SJSA1 (cell line): ENCODE measurements at regions not wholly inside any gene's neighbourhood (a gene's known extent, or its start where the extent isn't known, plus 50 kb on each side); places are given as distances from the start of the nearest gene placed in this dataset.

Experiments used
- DNase-seq, 2 experiments: peaks; one replicate each; pipeline ENCODE4 v3.0.0-alpha.2; 2015 to 2020; ENCODE audit warnings: low spot score in 2 of 2, low read depth in 1 of 2
- H3K27ac ChIP-seq: fragments of 250-450 bp; sonication (Bioruptor Pico); 2 replicates; pipeline ENCODE4 v1.5.1; 2020; ENCODE audit warnings: mild to moderate bottlenecking, moderate library complexity
- H3K27me3 ChIP-seq: fragments of 250-450 bp; sonication (Bioruptor Pico); replicated peaks from 2 replicates; pipeline ENCODE4 v1.5.1; 2020; ENCODE audit warnings: mild to moderate bottlenecking, moderate library complexity
- H3K36me3 ChIP-seq: fragments of 250-450 bp; sonication (Bioruptor Pico); 2 replicates; pipeline ENCODE4 v1.5.1; 2020; ENCODE audit warnings: mild to moderate bottlenecking
- H3K4me1 ChIP-seq: fragments of 250-450 bp; sonication (Bioruptor Pico); replicated peaks from 2 replicates; pipeline ENCODE4 v1.6.1; 2021; ENCODE audit warnings: mild to moderate bottlenecking
- H3K4me3 ChIP-seq: fragments of 250-450 bp; sonication (Bioruptor Pico); 2 replicates; pipeline ENCODE4 v1.5.1; 2020; ENCODE audit warnings: mild to moderate bottlenecking
- H3K9me3 ChIP-seq: fragments of 250-450 bp; sonication (Bioruptor Pico); replicated peaks from 2 replicates; pipeline ENCODE4 v1.5.1; 2020; ENCODE audit warnings: mild to moderate bottlenecking

DNA sequence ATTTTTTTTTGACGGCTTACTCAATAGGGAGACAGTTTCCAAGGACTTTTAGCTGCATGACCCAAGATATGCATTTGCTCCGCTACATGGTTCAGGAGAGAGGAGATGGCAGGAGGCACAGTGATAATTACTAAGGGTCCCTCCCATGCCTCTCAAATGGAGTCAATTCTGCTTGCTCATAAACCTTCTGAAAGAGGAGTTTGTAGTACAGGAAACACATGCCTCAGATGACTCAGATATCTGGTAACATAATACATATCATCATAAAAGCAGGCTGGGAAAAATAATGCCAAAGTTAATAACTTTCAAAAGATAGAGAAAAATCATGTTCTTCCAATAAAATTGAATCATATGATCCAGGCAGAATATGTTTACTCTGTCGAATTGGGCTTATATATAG is 97.6 kb upstream of the DEFB112 start:
- no peaks in the 10 kb centered on the region for H3K9me3 ChIP-seq
- H3K27me3 ChIP-seq, result no peaks in the 10 kb centered on the region
- no peak for DNase-seq
- H3K4me1 ChIP-seq, result no peaks in the 10 kb centered on the region
- no peak overlapping the region for H3K4me3 ChIP-seq
- no peak overlapping the region for H3K27ac ChIP-seq
- H3K36me3 ChIP-seq, result no peaks in the 10 kb centered on the region

DNA sequence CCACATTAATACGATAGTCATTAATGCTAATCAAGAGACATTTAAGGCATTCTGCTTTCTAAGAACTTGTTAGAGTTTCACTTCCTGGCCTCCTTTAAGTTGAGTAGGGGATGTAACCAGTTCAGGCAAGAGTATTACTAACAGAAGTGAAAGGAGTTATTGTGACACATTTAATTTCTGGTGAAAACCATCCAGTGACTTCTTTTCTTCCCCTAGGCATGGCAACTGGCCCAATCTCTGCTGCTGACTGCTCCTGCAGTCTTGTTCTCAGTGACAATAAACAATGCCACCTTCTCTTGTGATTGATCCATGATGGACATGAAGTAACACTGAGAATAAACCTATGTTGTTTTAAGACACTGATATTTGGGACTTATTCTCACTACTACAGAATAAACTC is 130.9 kb upstream of the DEFB112 start:
- no peaks in the 10 kb centered on the region for H3K4me1 ChIP-seq
- no peaks in the 10 kb centered on the region for H3K36me3 ChIP-seq
- no peak overlapping the region for H3K4me3 ChIP-seq
- DNase-seq, result no peak
- peaks cover 3% of the 10 kb centered on the region for H3K27me3 ChIP-seq
- no peaks in the 10 kb centered on the region for H3K9me3 ChIP-seq
- H3K27ac ChIP-seq, result no peak overlapping the region

DNA sequence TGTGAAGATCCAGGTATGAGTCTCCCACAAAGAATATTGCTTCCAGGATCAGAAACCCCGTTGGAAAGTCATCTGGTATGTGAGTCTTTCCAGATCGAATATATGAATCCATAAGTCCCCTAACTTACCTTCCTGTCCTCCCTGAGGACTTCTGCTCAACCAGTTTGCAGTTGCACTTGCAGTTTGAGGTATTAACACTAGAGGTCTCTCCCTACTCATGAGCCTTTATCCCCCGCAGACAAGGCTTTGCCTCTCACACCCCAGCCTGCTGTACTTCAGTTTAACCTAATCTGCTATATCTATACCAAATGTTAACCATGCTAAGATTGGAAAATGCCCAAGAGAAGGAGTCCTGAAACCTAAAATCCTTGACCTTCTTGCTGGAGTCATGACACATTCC is 135.3 kb upstream of the DEFB112 start:
- no peak overlapping the region for H3K27ac ChIP-seq
- no peaks in the 10 kb centered on the region for H3K36me3 ChIP-seq
- no peaks in the 10 kb centered on the region for H3K9me3 ChIP-seq
- DNase-seq, result peak in 1 of 2 experiments; percentile 15
- peaks cover 18% of the 10 kb centered on the region for H3K27me3 ChIP-seq
- no peak overlapping the region for H3K4me3 ChIP-seq
- H3K4me1 ChIP-seq, result no peaks in the 10 kb centered on the region

DNA sequence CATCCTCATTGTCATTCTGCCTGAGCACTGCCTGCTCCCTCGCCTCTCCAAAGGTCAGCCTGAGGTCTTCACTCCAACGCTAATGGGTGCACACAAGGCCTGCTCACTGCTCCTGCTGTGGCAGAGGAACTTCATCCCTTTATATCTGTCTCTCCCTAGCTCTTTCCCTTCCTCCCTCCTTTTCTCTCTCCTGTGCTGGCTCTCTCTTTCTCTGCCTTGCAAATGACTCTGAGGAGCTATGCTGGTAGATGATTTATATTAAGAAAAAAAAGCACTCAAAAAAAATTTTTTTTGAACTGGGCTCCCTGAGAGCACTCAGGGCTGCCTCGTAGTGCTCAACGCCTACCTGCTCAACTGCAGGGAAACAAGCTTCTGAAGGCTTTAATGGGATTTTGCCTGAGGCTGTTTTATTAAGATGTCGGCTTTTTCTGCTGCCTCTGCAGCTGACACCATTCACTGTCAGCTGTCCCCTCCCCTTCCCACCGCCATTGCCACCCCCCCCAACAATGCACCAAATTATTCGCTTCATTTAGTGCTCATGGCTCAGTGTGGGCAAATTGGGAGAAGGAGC is 137.7 kb upstream of the DEFB112 start:
- Histone ChIP-seq H3K9me3 (no peaks in the 10 kb centered on the region), H3K4me1 (no peaks in the 10 kb centered on the region), H3K27ac (no peak overlapping the region), H3K36me3 (no peaks in the 10 kb centered on the region), H3K27me3 (peaks cover 18% of the 10 kb centered on the region), H3K4me3 (no peak overlapping the region)
- no peak for DNase-seq

DNA sequence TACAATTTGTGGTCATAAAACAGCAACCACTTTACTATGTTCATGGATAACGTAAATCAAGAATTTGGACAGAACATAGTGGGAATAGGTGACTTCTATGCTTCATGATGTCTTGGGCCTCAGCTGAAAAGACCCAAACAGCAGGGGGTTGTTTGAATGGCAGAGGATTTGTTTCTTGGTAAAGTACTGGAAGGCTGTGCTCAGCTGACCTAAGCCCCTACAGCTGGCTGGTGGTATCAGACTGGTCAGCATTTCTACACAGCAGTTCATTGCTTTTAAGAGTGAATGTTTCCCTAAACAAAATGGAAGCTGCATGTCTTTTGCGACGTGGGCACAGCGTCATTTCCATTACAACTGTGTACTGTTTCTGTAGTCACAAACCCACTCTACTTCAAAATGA is 148.5 kb upstream of the DEFB112 start:
- DNase-seq, result no peak
- peaks cover 9% of the 10 kb centered on the region; the same call in 1 of the 2 replicates for H3K27me3 ChIP-seq
- no peaks in the 10 kb centered on the region for H3K9me3 ChIP-seq
- no peaks in the 10 kb centered on the region for H3K36me3 ChIP-seq
- no peak overlapping the region for H3K4me3 ChIP-seq
- no peak overlapping the region for H3K27ac ChIP-seq
- H3K4me1 ChIP-seq, result peaks cover 11% of the 10 kb centered on the region; the same call in 1 of the 2 replicates

DNA sequence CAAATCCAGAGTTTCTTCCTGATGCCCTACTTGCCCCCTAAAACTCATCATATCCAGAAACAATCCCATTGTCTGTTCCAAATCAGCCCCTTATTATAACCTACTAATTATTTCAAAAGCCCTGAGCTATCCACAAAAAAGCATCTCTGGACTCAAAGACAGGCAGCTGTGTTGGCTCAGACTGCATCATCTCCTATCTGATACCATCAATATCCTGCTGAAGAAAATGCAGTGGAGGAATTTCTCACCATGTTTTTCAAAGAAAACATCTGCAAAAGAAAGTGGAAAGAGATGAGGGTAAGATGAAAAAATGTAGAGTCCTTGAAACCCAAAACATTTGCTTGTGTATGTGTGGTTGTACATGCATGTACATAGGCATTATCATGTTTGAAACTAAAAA is 153.0 kb upstream of the DEFB112 start:
- Histone ChIP-seq H3K27me3 (peaks cover 12% of the 10 kb centered on the region), H3K4me3 (no peak overlapping the region), H3K27ac (no peak overlapping the region), H3K4me1 (no peaks in the 10 kb centered on the region; the same call in 1 of the 2 replicates), H3K36me3 (no peaks in the 10 kb centered on the region), H3K9me3 (no peaks in the 10 kb centered on the region)
- no peak for DNase-seq

DNA sequence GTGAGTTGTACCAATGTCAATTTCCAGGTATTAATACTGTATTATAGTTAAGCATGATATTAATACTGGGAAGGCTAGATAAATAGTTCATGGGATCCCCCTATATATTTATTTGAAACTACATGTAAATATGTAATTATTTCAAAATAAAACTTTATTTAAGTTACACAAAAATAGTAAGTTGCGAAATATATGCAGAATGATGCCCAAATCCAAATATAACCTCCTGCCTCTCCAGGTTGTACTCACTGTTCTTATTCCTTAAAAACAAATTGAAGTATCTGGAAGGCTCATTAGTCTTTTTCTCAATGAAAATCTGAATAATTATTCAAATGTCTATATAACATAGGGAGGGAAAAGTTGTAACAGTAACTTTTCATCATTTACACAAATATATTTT is 161.9 kb upstream of the DEFB112 start:
- no peaks in the 10 kb centered on the region for H3K9me3 ChIP-seq
- no peaks in the 10 kb centered on the region; the same call in 1 of the 2 replicates for H3K27me3 ChIP-seq
- no peak overlapping the region for H3K27ac ChIP-seq
- no peaks in the 10 kb centered on the region for H3K4me1 ChIP-seq
- no peak for DNase-seq
- H3K36me3 ChIP-seq, result no peaks in the 10 kb centered on the region
- H3K4me3 ChIP-seq, result no peak overlapping the region

DNA sequence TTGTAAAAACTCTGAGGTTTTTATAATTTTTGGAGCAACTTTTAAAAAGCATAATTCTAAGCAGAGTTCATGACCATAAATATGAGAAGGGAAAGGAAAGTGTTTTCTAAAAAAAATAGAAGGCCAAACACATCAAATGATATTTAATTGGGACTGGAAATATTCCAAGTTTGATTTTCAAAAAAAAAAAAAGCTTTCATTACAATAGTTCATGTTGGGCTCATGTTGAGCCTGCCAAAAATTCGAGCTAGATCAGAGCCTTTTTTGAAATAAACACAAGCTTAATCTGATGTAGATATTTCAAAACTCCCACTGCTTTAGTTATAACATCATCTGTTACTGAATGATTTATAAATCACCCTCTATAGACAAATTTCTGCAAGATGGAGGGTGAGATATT is 163.4 kb upstream of the DEFB112 start:
- Histone ChIP-seq H3K27me3 (no peaks in the 10 kb centered on the region), H3K27ac (no peak overlapping the region), H3K4me3 (no peak overlapping the region), H3K36me3 (no peaks in the 10 kb centered on the region), H3K9me3 (no peaks in the 10 kb centered on the region), H3K4me1 (no peaks in the 10 kb centered on the region)
- no peak for DNase-seq

DNA sequence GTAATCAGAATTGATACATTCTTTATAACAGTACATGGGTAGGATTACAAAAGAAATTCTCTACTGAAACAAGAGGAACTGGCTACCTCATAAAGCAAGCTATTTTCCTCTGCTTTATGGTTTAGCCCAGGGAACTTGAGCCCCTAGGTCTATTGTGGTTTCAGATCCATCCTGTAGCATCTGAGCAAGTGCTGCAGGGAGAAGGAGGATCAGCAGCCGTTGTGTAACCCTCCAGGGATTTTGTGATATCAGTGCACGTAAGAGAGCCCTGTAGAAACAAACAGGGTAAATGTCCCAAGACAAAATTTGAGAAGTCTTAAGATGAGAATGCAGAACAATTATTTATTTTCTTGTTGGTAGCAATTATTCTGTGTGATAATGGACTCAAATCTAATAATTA is 165.2 kb upstream of the DEFB112 start:
- no peaks in the 10 kb centered on the region for H3K4me1 ChIP-seq
- no peak overlapping the region for H3K27ac ChIP-seq
- no peaks in the 10 kb centered on the region for H3K9me3 ChIP-seq
- no peaks in the 10 kb centered on the region for H3K36me3 ChIP-seq
- no peak for DNase-seq
- H3K27me3 ChIP-seq, result no peaks in the 10 kb centered on the region
- H3K4me3 ChIP-seq, result no peak overlapping the region

DNA sequence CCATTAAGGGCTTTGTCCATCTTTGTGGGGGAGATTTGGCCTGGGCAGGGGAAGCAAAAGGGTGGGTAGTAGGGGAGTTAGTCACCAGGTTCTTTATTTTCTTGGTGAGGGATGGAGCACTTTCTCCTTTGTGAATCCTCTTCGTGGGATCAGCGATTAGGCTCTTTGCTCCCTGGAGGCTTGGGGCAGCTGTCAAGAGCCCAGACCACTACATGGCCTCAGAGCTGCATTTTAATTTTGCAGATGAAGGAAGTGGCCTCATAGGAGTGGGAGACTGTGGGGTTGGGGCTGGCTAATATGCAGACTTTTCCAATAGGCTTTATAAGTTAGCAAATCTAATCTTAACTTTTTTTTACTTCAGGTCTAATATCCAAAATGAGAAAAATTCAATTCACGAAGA is 168.1 kb upstream of the DEFB112 start:
- Histone ChIP-seq H3K27me3 (no peaks in the 10 kb centered on the region; the same call in 1 of the 2 replicates), H3K36me3 (no peaks in the 10 kb centered on the region), H3K9me3 (no peaks in the 10 kb centered on the region), H3K4me3 (no peak overlapping the region), H3K4me1 (no peaks in the 10 kb centered on the region), H3K27ac (no peak overlapping the region)
- DNase-seq, result no peak

DNA sequence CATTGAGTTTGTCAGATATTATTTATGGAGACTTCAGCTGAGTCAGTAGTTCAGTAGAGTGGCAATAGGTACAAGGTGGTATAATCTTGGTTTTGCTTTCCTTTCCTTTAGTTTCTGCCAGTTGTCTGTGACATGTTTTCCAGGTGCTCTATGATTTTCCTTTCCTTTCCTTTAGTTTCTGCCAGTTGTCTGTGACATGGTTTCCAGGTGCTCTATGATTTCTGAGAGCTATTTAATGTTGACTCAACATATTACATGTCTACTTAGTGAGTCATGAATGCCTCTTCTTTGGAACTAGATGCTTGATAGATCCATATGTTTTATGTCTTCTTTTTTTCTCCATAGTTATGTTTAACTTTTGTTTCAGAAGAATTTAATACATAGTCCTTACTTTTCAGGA is 186.4 kb upstream of the DEFB112 start:
- Histone ChIP-seq H3K4me1 (no peaks in the 10 kb centered on the region), H3K27ac (no peak overlapping the region), H3K27me3 (0 out of 2 replicates have a peak, but pooled peaks cover 2% of the 10 kb centered on the region), H3K9me3 (no peaks in the 10 kb centered on the region), H3K4me3 (no peak overlapping the region), H3K36me3 (no peaks in the 10 kb centered on the region)
- DNase-seq, result no peak

DNA sequence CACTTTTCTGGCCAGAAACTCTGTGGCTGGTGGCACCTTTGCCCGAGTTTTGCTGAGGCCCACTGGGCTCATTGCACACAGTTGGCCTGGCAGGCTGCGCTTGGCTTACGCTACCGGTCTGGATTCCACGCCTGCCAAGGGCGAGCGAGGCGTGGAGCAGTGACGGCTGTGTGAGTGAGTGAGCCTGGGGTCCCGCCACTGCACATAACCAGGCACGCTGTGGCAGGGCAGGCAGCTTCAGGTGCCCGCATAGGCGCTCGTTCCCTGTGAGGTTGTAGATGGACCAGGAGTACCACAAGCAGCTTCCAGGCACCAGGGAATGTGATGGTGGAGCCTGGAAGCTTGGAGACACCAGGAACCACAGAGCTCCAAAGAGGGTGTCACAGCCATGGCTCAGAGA is 190.1 kb upstream of the DEFB112 start:
- Histone ChIP-seq H3K36me3 (no peaks in the 10 kb centered on the region), H3K27me3 (0 out of 2 replicates have a peak, but pooled peaks cover 8% of the 10 kb centered on the region), H3K27ac (no peak overlapping the region), H3K9me3 (no peaks in the 10 kb centered on the region), H3K4me1 (no peaks in the 10 kb centered on the region), H3K4me3 (no peak overlapping the region)
- no peak for DNase-seq

DNA sequence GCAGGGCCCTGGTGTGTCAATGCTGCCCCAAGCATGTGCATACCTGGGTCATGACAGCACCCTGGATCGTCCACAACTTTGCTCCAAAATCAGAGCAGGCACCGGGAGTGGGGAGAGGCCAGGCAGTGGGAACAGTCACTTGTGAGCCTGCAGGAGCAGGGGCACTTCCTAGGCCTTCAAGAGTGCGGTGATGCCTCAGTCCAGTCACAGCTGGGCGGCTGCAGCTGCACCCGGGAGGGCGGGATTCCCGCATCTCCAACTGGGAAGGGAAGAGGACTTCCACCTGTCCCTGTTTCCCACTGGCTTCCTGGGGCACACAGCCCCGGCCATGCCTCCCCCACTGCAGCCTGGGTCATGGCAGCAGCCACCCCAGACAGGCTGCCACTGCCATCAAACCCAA is 191.3 kb upstream of the DEFB112 start:
- H3K27me3 ChIP-seq, result 0 out of 2 replicates have a peak, but pooled peaks cover 6% of the 10 kb centered on the region
- no peak overlapping the region for H3K4me3 ChIP-seq
- DNase-seq, result no peak
- no peaks in the 10 kb centered on the region for H3K36me3 ChIP-seq
- no peaks in the 10 kb centered on the region for H3K9me3 ChIP-seq
- H3K4me1 ChIP-seq, result no peaks in the 10 kb centered on the region
- no peak overlapping the region for H3K27ac ChIP-seq

DNA sequence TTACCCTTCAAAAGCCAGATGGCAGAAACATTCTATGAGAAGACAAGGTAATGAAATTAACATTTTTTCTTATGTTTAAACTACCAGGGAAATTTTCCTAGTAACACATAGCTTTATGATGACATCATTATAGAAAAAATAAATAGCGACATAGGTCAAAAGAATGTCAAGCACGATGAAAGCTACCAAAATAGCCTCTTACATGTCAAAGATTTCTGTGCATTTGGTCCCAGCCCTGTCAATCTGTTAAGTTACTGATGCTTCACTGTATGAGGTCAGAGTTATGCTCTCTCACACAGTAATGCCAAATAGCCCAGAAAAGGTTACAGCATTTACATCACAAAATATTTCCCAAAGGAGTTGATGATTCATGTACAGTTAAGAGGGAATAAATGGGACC is 199.8 kb upstream of the DEFB112 start:
- Histone ChIP-seq H3K27me3 (no peaks in the 10 kb centered on the region), H3K9me3 (peaks cover 4% of the 10 kb centered on the region; the same call in 1 of the 2 replicates), H3K36me3 (no peaks in the 10 kb centered on the region), H3K4me1 (peaks cover 7% of the 10 kb centered on the region), H3K4me3 (no peak overlapping the region), H3K27ac (no peak overlapping the region)
- peak in 1 of 2 experiments; percentile 47 for DNase-seq

DNA sequence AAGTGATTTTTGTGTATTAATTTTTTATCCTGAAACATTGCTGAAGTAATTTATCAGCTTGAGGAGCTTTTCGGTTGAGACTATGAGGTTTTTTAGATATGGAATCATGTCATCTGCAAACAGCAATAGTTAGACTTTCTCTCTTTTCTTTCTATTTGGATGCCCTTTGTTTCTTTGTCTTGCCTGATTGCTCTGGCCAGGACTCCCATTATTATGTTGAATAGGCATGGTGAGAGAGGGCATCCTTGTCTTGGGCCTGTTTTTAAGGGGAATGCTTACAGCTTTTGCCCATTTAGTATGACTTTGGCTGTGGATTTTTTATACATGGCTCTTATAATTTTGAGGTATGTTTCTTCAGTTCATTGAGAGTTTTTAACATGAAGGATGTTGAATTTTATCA is 207.6 kb upstream of the DEFB112 start:
- Histone ChIP-seq H3K4me3 (no peak overlapping the region), H3K4me1 (no peaks in the 10 kb centered on the region), H3K9me3 (peaks cover 4% of the 10 kb centered on the region; the same call in 1 of the 2 replicates), H3K27ac (no peak overlapping the region), H3K36me3 (no peaks in the 10 kb centered on the region), H3K27me3 (no peaks in the 10 kb centered on the region)
- no peak for DNase-seq
